HG03442 (cell line): ENCODE measurements at regions not wholly inside any gene's neighbourhood (a gene's known extent, or its start where the extent isn't known, plus 50 kb on each side); places are given as distances from the start of the nearest gene placed in this dataset.
A peak's percentile ranks its signal among the peaks of the same experiment; 100 is the strongest.

Experiments used
- ATAC-seq: cut with Tn5 transposase; IDR thresholded peaks from one replicate; pipeline ENCODE4 v1.9.1; 2021; ENCODE audit warnings: mild to moderate bottlenecking, moderate library complexity; ENCODE audit not compliant: unreplicated experiment

DNA sequence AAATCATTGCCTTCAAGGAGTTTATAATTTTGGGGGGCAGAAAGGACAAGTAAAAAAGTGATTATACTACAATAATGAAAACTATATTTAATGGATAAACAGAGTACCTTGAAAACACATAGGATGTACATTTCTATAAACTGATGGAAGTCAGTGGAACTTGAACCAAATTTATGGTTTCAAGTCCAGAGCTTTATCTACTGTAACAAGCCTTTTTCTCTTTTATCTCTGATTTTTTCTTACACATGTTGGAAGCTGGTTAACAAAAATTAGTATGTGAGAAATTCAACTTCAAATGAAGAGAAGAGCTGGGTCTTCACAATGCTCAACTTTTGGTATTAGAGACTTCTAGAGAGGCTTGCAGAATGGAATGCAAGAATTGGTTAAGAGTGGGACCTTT, 393.6 kb downstream of the LMO7 start:
- ATAC-seq, result no peak

DNA sequence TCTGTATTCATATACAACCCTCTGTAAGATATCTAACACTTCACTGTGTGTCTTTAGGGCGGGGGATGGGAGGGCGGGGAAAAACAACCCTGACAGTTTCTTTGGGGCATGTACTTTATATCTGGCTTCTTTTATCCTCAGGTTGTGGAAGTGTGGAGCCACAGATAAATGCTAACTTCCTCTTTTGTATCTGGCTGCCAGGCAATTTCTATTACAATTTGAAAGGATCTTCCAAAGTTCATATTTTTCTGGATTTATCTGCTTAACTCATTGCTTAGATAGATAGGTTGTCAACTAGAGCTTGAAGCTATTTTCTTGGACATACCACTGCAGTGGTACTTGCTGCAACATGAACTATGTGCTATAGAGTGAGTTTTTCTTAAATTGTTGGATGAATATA, 393.0 kb downstream of the LMO7 start:
- ATAC-seq, result no peak

DNA sequence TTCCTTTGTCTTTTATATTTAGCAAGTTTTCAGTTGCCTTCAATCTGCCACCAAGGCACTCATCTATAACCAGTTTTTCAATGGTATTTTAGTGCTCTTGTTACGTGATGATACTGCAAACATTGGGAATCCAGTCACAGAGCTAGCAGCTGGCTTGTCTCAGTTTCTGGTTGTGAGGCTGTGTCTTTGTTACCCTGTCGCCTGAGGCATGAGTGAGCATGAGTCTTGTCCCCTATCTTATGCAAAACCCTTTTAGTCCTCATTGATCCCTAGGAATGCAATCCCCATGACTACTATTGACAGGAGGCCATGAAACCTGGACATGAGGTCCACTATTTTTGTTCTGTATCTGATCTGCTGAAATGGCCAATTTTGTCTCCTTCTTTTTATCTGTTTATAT, 391.0 kb downstream of the LMO7 start:
- no peak for ATAC-seq

DNA sequence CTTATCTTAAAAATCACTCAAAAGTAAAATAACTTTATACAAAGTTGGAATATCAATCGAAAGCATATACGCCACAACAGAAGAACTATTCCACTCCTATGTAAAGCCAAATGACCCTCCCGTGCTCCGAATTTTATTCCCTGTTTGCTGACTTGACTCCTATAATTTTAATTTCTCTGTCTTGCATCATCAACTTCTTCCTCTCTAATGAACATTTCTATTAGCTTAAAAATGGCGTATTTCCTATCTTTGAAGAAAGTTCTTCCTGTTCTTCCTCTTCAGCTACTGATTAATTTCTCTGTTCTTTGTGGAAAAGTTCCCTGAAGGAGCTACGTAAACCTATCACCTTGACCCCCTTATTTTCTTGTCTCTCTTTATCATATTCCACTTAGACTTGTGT, 389.3 kb downstream of the LMO7 start:
- ATAC-seq, result no peak

DNA sequence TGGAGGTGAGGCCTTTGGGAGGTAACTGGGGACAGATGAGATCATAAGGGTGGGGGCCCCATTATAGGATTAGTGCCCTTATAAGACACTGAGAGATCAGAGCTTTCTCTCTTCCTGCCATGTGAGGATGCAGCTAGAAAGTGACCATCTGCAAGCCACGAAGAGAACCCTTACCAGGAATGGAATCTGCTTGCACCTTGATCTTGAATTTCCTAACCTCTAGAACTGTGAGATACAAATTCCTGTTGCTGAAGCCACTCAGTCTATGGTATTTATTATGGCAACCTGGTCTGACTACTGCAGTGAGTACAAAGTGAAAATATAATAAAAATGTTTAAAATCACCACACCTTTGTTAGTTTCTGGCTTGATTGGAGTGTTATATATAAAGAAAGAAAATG, 388.0 kb downstream of the LMO7 start:
- no peak for ATAC-seq

DNA sequence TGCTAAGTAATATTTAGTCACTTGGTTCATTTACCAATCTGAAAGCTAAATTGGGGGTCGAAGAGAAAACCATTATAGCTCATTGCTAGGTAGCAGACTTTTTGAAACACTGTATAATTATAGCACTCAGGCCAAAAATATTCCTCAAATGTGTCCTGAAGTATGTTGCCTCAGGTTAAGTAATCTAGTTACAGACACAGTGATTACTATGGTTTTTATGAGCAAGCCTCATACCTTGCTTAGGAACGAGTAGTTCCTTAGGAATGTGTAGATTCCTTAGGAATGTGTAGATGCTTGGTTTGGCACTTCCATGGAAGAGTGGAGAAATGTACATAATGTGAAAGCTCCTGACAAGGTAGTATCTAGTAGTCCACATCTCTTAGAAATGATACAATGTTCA, 387.5 kb downstream of the LMO7 start:
- ATAC-seq, result no peak

DNA sequence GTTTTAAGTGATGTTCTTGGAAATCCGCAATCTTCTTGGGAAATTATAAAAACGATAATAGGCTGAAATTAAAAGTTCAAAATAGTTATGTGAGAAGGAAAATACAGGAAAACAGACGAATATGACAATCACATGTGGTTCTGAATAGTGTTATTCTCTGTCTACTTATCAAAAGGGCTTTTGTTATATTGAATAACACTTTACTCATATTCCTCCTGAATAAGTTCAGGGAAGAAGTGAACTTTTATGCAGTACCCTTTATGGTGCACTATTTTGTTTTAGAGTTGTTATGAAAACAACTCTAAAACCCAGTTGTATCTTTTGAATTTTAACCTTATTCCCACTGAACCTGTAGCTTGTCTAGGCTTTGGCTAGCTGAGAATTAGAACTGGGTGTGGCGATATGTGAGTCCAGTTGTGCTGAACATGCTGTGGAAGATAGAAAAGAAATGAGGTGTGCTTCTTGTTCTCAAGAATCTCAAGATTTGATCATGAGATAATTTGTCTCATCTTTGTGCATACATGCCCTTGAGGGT, 384.4 kb downstream of the LMO7 start:
- no peak for ATAC-seq

DNA sequence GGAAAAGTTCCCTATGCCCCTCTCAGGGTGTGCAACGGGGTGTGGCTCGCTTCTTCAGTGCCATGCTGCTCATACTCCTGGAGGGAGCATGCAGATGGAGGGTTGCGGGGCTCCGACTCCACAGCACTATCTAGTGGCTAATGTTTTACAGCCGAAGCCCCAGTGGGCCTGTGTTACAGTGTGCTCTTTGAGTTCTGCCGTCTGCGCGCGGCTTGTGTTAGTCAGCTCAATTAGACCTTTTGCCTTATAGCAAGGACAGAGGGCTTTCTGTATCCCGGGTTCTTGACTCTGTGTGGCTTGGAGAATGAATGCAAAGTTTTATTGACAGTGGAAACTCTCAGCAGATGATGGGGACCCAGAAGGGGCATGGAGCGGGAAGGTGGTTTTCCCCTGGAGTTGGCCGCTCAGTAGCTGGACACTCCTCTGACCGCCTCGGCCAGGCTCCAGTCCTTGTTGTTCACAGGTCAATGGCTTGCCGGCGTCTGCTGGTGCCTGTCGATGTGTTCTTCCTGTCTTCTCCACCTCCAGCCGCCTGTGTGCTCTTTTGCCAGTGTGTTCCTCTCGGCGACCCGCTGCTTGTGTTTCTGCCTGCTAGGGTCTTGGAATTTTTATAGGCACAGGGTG, 383.4 kb downstream of the LMO7 start:
- peak; percentile 32 for ATAC-seq

DNA sequence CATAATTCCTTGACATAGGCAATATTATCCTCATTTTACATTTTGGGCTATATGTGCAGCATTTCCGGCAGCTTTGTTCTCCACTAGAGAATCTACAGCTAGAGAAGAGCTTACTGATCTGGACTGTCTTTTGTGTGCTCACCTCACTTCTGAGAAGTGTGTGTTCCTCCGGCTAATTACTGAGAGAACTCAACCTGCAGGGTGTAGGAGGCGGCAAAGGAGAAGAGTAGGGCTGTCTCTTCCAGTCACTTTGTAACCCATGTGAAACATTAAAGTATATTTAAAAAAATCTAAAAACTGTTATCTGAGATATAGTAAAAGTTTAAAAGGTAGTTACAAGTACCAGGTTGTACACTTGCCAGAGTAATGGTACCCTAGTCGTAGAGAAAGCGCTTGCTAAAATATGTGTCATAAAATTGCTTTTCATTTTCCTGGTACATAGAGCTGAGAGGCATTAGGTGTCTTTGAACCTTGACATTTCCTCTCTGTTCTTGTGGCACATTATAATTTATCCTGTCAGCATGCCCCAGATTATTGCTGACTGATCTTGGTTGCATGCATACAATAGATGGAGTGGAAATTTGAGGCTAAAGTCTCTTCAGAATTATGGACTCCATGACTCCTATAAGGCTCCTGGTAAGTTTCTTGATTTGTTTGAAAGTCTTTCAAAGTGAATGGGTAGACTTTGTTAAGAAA, 381.9 kb downstream of the LMO7 start:
- no peak for ATAC-seq

DNA sequence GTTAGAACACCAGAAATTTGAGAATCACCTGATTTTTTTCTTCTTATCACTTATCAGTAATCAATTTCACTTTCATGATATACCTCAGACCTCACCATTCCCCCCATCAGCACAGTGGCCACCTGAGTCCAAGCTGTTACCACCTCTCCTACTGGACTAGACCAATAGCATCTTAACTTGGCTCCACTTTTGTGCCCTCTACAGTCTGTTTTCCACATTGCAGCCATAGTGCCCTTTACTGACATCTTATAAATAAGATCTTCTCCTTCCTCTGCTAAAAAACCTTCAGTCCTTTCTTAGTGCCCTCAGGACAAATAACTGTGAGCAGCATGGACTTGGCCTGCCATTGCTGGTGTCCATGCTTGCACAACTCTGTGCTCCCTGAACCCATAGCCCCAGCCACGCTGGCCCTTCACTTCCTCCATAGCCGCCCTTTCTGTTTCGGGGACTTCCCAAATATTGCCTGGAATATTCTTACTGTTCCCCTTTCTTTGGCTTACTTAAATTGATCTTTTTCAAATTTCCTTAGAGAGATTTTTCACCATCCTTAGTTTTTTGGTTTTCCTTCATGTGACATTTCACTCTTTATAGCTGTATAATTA, 380.8 kb downstream of the LMO7 start:
- peak; percentile 81 for ATAC-seq

DNA sequence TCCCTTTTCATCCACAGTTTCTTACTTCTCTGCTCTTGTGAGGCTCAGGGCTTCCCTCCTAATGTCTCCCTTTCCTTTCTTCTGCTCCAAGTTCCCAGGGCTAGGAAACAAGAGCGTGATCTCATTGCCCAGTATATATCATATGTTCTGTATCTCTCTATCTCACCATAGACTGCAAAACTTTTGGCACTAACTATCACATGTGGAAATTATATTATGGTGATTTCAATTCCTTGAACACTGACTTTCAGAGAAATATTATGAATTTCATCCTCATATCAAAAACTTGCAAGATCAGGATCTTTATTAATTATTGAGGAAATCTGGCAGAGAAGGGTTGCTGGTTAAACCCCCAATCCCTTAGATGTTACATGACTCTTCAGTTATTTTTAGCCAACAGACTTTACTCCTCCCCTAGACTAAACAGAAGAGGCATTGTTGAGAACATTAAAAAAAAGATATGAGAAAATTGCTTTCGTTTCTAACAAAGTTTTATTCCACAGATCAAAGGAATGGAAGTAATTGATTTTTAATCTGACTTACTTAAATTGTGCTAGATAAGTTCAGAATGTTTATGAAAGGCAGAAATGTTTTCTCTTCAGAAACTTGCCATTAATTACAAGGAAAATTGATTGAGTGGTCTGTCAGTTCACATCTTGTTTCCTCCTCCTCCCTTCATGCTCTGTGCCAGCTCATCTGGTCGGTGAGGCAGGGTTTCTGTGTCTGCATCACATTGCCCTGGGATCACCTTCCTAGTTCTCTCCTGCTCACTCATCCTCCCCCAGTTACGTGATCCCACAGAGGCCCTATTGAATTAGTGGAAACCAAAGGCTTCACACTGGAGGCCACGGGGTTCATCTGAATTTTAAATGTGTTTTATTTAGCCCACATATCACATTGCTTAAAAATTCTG, 378.5 kb downstream of the LMO7 start:
- no peak for ATAC-seq

DNA sequence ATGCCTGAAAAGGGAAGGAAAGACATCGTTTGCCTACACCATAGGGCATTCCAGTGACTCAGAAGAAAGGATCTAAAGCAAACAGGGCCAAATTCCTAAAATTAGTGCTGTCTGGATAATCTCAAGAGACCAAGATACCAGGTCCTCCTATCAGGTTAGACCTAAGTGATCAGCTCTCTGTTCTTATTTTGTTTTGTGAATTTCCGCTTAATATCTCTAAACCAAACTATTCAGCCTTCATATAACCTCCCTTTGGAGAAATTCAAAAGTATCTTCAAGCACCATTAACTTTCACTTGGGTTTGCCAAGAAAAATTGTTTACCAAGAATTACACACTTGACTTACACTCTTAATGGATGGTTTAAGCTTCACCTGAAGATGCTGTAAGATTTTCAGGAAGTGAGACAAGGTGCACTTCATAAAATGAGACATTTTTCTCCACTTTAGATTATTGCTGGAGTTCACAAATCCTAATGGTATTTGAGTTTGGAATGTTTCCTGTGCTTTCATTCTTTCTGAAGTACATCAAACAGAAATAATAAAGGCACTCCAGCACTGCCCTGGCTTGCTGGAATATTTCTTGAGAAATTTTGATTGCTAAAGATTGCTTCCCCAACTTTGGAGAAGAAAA, 376.1 kb downstream of the LMO7 start:
- ATAC-seq, result no peak

DNA sequence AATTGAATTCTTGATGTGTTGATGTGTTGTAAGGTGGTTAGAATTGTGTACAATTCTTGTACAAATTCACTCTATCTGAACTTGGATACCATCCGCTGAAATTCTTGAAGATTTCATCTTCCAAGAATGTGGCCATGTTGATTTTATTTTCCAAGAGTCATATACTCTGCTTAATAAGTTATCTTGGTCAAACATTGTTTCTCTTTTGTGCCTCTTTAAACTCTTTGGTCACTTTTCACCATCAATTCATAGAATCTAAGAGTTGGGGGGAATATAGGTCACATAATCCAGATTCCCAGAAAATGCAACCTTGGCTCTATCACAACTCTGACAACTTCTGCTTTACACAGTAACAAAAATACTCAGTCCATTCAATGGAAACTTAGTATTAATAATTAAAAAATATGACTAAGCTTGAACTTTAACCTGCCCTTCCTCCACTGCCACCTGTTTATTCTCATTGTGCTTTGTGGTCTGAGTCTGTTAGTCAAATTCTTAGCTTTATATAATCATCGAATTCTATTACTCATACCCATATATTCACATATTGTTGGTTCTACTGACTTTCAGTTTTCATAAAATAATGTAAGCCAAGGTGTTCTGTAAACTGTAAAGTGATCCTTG, 373.2 kb downstream of the LMO7 start:
- ATAC-seq, result no peak

DNA sequence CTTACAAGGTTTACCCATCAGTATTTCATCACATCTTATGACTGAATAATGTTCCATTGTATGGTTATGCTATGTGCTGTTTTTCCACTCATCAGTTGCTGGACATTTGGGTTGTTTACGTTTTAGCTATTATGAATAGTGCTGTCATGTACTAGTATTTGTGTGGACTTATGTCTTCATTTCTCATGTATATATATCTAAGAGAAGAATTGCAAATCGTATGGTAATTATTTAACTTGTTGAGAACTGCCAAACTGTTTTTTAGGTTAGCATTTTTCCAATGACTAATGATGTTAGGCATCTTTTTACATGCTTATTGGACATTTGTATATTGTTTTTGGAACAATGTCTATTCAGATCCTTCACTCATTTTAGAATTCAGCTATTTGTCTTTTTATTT, 368.3 kb downstream of the LMO7 start:
- no peak for ATAC-seq

DNA sequence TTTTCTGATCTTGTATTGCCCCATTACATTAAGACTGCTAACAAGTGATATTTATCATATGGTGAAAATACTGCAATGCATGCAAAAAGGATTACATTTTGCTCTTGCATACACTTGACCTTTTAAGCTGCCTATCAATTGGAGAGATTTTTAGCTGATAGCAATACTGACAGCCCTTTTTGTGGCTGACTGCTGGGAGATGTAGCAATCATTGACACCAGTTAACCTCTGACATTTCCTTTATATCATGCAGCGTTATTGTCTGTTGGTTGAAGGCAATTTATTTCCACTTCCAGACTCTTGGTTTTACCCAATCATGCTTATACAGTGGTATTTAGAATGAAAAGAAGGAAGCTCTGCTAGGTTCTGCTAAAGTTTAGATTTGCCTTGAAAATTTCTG, 364.0 kb downstream of the LMO7 start:
- ATAC-seq, result no peak

DNA sequence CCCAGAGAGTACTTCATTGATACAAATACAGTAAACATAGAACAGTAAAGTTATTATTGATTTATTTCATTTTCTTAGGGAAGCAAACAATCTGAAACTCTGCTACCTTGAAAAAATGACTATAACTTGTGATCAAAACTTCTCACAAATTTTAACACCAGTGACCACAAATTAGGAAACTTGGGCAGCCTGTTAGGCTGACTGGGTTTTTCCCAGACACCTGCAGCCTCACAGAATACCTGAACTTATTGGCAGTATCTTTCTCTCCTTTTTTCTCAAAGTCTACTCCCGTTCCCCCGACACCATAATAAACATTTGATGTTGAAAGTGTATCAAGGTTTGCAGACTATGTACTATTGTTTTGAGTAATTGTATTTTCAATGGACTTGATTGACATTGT, 360.5 kb downstream of the LMO7 start:
- no peak for ATAC-seq

DNA sequence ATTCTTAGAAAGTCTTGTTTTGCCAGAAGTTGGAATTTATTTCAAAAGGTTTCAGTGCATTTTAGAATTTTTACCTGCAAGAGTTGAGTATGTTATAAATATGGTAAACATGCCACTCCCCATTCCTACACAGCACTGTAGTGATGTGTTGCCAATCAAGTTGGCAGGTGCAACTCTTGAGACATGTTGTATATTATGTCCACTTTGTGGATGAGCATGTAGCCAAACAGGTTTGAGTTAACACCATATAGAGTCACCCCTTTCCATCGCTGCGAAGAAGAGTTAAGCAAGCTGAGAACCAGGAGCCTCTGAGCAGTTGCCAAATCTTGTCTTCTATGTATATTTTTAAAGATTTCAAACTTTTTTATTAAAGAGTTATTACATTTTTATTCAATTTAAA, 359.8 kb downstream of the LMO7 start:
- ATAC-seq, result no peak

DNA sequence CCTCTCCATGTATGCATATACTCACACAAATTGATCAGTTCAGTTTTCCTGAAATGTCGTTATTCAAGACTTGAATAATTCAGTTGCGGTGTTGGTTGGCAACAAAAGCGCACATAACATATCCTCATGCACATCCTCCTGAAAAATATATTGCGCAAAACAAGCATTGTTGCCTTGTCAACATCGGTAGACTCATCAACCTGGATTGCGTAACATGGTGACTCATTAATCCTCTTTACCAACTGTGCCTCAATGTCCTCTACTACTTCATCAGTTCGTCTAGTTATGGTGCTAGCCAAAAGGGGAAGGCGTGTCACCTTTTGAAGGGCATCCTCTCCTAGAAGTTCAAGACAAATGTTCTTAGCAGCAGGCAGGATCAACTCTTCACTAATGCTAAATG, 357.7 kb downstream of the LMO7 start:
- ATAC-seq, result no peak

DNA sequence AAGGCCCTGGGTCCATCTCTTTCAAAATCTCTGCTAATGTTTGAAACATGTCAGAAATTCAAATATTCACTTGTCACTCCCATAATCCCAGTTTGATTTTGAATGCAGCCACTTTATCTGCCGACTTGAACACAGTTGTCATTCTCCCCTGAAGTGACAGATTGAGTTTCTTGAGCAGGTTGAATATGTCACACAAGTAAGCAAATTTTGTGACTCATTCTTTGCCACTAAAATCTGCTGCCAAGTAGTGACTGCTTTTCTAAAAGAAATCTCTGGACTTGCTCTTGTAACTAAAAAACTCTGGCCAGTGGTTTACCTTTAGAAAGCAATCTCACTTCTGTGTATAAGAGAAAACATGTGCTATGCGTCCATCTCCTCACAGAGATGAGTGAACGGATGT, 357.1 kb downstream of the LMO7 start:
- ATAC-seq, result no peak

DNA sequence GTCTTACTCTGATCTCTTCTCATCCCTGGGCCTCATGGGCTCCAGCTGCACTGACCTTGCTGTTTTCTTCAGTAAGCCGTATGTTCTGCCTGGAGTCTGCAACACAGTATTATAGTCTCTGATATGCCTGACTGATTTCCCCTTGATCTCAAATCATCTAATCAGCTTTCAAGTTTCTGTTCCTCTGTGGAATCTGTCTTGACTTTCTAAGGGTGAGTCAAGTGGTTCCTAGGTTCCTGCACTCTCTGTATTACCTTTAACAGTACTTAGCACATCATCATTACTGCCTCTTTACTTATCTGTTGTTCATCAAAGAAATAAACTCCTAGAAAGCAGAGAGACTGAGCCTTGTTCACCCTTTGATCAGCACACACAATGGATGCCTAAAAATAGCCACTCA, 350.7 kb downstream of the LMO7 start:
- peak; percentile 99 for ATAC-seq
